Kidney (tissue), 13 donors: ENCODE measurements at regions not wholly inside any gene's neighbourhood (a gene's known extent, or its start where the extent isn't known, plus 50 kb on each side); places are given as distances from the start of the nearest gene placed in this dataset.

Source experiments
- DNase-seq, 5 donors: peaks; one replicate each; pipeline ENCODE4 v3.0.0-alpha.2; 2013 to 2020
- FAIRE-seq: peaks from 2 replicates; lab custom pipeline; 2012; peaks lifted over from hg19 to GRCh38; lab: Jason Lieb, UNC
- H3K27ac ChIP-seq, 2 donors: one replicate each; pipeline ENCODE4 v1.7.0; 2013; ENCODE audit warnings: low read depth in 2 of 2, low read length in 2 of 2, inconsistent platforms in 1 of 2
- H3K27me3 ChIP-seq: one replicate; pipeline ENCODE4 v1.7.1; 2013; ENCODE audit warnings: low read length, inconsistent platforms; ENCODE audit not compliant: control insufficient read depth, insufficient read depth
- H3K36me3 ChIP-seq, 3 donors: one replicate each; pipeline versions ENCODE4 v1.7.0 to v1.7.1; 2013; ENCODE audit warnings: low read length in 3 of 3, control low read depth in 1 of 3, inconsistent platforms in 1 of 3; ENCODE audit not compliant: insufficient read depth in 3 of 3, control insufficient read depth in 2 of 3
- H3K4me1 ChIP-seq, 3 donors: one replicate each; pipeline versions ENCODE4 v1.7.0 to v1.7.1; 2013; ENCODE audit warnings: low read length in 3 of 3, inconsistent platforms in 1 of 3, low read depth in 1 of 3; ENCODE audit not compliant: control insufficient read depth in 2 of 3, insufficient read depth in 2 of 3
- H3K4me3 ChIP-seq, 3 donors: one replicate each; pipeline versions ENCODE4 v1.7.0 to v1.8.1; 2013; ENCODE audit warnings: low read length in 3 of 3, control low read depth in 1 of 3, inconsistent platforms in 1 of 3
- H3K9ac ChIP-seq, 3 donors: one replicate each; pipeline versions ENCODE4 v1.7.0 to v1.7.1; 2013; ENCODE audit warnings: low read length in 3 of 3, control low read depth in 1 of 3, inconsistent platforms in 1 of 3
- H3K9me3 ChIP-seq, 3 donors: one replicate each; pipeline versions ENCODE4 v1.7.0 to v1.7.1; 2013; ENCODE audit warnings: low read length in 3 of 3, control low read depth in 1 of 3, inconsistent platforms in 1 of 3; ENCODE audit not compliant: control insufficient read depth in 2 of 3, insufficient read depth in 1 of 3
- CTCF ChIP-seq: IDR thresholded peaks from 3 replicates; pipeline ENCODE4 v1.5.1; 2012; ENCODE audit warnings: mild to moderate bottlenecking, moderate library complexity, borderline replicate concordance; ENCODE audit not compliant: insufficient read depth; ENCODE audit errors: extremely low read depth
- intact Hi-C: fragments of 100-400 bp; cut with DNase I; formaldehyde crosslinking; loops from one replicate; pipeline ENCODE4 v1.11.1; 2022
- donor health status: control.
- donor health status: control.
- donor health status: control.
- donor health status: control.
- donor health status: control.
- donor health status: DM: yes; HTN: yes; CAD: no.
- donor health status: Normal renal cell carcinoma (clear cell type).

DNA sequence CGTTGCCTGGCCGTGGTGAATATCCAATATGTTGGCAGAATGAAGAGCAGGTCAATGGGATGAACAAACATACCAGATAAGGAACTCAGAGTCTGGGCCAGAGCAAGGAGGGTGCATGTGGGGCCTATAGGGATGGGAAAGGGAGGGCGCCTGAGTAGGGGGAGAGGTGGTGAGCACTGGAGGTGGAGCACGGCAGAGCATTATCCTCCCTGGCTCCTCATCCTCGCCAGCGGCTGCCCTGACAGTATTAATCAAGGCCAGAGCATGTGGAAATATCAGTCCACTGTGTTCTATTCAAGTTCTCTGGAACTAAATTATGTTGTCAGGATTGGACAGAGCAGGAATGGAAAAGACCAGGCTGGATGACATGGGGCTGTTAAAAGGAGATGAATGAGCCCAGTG is 254.8 kb upstream of the ZMIZ1 start:
- Histone ChIP-seq H3K4me3 (no peak overlapping the region), H3K27ac (no peak overlapping the region), H3K9me3 (no peaks in the 10 kb centered on the region), H3K27me3 (no peaks in the 10 kb centered on the region), H3K4me1 (peaks cover 0 to 3% (median 0%) of the 10 kb centered on the region in 3 donors), H3K9ac (no peak overlapping the region), H3K36me3 (no peaks in the 10 kb centered on the region)
- no peak for TF ChIP-seq CTCF
- DNase-seq (peak in 1 of 5 donors; percentile 20), FAIRE-seq (no peak)
- intact Hi-C loops = no loop called here

DNA sequence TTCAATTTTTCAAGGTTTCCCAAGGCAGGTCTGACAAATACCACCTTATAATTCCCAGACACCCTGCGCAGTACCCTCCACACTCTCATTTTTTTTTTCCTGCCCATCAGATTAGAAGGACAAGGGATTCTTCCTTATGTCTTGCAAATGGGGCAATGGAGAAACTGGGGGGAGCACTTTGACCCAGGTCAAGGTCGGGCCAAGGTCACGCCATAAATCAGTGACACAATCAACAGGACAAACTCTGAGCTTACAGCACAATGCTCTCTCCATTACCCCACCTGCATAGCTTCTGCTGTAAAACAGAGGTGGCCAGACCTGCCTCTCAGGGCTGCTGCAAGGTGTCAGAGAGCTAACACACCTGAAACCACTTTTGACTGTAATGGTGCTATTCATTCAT is 254.4 kb upstream of the ZMIZ1 start:
- Histone ChIP-seq H3K4me1 (peaks cover 0 to 3% (median 0%) of the 10 kb centered on the region in 3 donors), H3K27ac (no peak overlapping the region), H3K27me3 (no peaks in the 10 kb centered on the region), H3K4me3 (no peak overlapping the region), H3K9ac (no peak overlapping the region), H3K9me3 (no peaks in the 10 kb centered on the region), H3K36me3 (no peaks in the 10 kb centered on the region)
- intact Hi-C loops = no loop called here
- TF ChIP-seq CTCF = no peak
- DNase-seq (no peak), FAIRE-seq (no peak)

GRCh38 chr10:78815702-78816334 is 252.9 kb upstream of the ZMIZ1 start:
- FAIRE-seq = no peak

More at GRCh38 chr10:78815702-78816334, 252.9 kb upstream of the ZMIZ1 start:
- Histone ChIP-seq H3K9ac (no peak overlapping the region), H3K36me3 (no peaks in the 10 kb centered on the region), H3K4me1 (peaks cover 0 to 3% (median 0%) of the 10 kb centered on the region in 3 donors), H3K27ac (no peak overlapping the region), H3K27me3 (no peaks in the 10 kb centered on the region), H3K4me3 (no peak overlapping the region), H3K9me3 (no peaks in the 10 kb centered on the region)
- intact Hi-C loops = no loop called here
- no peak for TF ChIP-seq CTCF
- no peak for DNase-seq
